Rectal smooth muscle tissue (tissue), 1 donor: ENCODE measurements at regions not wholly inside any gene's neighbourhood (a gene's known extent, or its start where the extent isn't known, plus 50 kb on each side); places are given as distances from the start of the nearest gene placed in this dataset.

Experiments used
- H3K27ac ChIP-seq: one replicate; pipeline ENCODE4 v1.7.0; 2013; ENCODE audit warnings: low read depth, low read length, inconsistent platforms
- H3K27me3 ChIP-seq: one replicate; pipeline ENCODE4 v1.7.0; 2013; ENCODE audit warnings: low read length; ENCODE audit not compliant: control insufficient read depth, insufficient read depth
- H3K36me3 ChIP-seq: one replicate; pipeline ENCODE4 v1.7.0; 2013; ENCODE audit warnings: low read length; ENCODE audit not compliant: control insufficient read depth, insufficient read depth
- H3K4me1 ChIP-seq: one replicate; pipeline ENCODE4 v1.7.0; 2013; ENCODE audit warnings: low read length; ENCODE audit not compliant: control insufficient read depth, insufficient read depth
- H3K4me3 ChIP-seq: one replicate; pipeline ENCODE4 v1.7.0; 2013; ENCODE audit warnings: low read length
- H3K9ac ChIP-seq: one replicate; pipeline ENCODE4 v1.7.0; 2013; ENCODE audit warnings: low read length

DNA sequence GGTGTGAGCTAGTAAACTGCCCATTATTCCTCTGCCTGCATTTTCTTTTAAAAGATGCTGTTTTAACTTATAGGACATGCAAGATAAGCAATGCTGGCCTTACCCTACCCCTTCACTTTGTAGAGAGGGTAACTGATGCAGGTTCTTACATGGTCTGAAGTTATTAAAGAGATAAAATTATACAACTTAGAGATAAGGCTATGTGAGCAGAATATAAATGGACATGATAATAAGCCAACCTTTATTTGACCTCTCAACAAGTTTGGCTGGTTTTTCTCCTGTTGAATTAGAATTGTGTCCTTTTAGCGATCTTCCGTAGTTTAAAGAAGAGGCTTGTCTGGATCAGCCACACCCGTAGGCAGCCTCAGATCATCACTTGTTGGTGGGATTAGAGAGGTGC, 377.0 kb downstream of the BTBD3 start:
- Histone ChIP-seq H3K36me3 (no peaks in the 10 kb centered on the region), H3K4me1 (no peaks in the 10 kb centered on the region), H3K4me3 (no peak overlapping the region), H3K27ac (no peak overlapping the region), H3K27me3 (no peaks in the 10 kb centered on the region), H3K9ac (no peak overlapping the region)

DNA sequence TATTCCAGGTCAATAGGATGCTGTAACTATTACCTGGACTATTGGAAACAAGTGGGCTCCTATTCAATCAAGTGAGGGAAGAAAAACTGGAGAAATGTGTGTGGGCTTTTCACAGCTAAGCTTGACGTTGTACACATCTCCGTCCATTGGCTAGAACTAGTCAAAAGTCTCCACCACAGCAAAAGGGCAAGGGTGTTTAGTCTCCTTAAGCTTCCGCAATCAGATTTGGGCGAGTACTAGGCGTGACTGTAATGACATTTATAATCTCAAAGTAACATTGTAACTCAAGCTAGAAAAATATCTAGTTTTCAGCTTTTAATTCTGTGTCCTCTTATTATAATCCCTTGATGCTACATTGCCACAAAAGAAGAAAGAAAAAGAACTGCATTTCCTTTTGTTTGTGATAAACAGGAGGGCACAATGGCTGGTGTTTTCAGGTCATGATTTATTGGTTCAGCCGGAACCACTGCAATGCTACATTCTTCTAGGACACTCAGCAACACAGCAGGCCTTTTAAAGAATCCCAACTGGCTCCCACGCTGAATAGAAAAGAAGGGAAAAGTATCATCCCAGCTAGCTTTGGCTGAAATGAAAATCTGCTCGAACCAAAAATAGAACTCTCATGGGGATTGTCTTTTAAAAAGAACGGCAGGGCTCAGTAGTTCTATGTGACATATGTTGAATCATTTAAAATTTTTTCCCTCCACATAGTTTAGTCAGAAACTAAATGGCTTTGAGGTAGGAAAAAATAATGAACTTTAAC, 387.7 kb downstream of the BTBD3 start:
- no peaks in the 10 kb centered on the region for H3K4me1 ChIP-seq
- no peak overlapping the region for H3K4me3 ChIP-seq
- H3K27me3 ChIP-seq = no peaks in the 10 kb centered on the region
- H3K27ac ChIP-seq = no peak overlapping the region
- H3K9ac ChIP-seq = no peak overlapping the region
- H3K36me3 ChIP-seq = no peaks in the 10 kb centered on the region

DNA sequence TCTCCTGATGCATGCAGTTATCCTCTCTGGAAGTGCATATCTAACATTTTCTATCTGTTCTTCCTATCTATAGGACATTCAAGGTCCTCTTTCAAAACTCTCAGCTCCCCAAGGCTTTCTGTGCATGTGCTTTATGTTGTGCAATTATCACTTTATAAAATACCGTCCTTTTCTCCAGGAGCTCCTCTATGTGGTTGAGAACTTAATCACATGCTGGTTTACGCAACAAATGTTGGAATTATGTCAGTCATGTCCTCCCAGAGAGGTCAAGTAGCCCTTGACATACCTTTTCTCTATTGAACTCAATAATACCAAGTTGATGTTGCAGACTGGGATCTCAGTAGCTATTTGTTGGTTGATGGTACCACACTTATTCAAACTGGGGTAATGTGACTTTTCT, 388.4 kb downstream of the BTBD3 start:
- H3K36me3 ChIP-seq = no peaks in the 10 kb centered on the region
- H3K27me3 ChIP-seq = no peaks in the 10 kb centered on the region
- no peak overlapping the region for H3K4me3 ChIP-seq
- H3K9ac ChIP-seq = no peak overlapping the region
- no peaks in the 10 kb centered on the region for H3K4me1 ChIP-seq
- H3K27ac ChIP-seq = no peak overlapping the region

DNA sequence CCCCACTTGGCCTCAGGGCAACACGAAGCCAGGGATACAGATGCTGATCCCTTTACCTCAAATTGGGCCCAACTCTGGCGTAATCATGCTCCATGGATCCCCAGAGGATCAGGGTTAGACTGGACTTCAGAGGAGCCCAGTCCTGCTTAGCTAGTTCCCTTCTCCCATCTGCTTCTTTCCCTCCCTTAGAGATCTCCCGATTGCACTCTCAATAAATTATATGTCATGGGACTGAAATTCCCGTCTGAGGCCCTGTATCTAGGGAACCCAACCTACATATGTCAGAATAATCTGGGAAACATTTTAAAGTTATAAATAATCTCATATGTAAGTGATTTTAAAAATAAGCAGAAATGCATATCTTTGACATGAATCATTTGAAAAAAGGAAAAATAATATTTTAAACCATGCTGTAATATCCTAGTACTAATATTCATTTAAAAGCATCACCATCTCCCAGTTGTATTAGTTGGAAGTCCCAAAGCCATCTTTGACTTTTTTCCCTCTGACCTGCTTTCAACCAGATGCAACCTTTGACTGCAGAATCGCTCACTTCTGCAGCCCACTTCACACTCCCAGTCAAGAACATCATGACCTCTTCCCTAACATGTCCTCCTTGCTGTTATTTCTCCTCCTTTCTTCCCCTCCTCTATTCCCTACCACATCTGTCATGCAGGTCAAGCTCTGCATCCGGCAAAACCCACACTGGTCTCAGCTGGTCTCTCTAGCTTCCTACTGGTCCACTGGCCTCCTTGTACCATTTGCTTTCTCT, 393.6 kb downstream of the BTBD3 start:
- Histone ChIP-seq H3K9ac (no peak overlapping the region), H3K27me3 (no peaks in the 10 kb centered on the region), H3K27ac (no peak overlapping the region), H3K4me1 (no peaks in the 10 kb centered on the region), H3K4me3 (no peak overlapping the region), H3K36me3 (no peaks in the 10 kb centered on the region)

DNA sequence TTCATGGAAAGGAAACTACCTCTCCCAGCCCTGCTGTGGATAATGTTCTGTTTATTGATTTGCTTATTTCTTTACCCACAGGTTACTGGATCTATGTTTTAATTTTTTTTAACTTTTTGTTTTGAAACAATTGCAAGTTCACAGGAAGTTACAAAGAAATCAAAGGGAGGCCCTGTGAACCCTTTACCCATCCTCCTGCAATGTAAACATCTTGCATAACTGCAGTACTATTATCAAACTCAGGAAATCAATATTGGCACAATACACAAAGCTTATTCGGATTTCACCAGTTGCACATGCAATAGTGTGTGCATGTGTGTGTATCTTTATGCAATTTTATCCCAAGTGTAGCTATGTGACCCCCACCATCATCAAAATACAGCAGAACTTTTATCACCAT, 398.0 kb downstream of the BTBD3 start:
- Histone ChIP-seq H3K36me3 (no peaks in the 10 kb centered on the region), H3K9ac (no peak overlapping the region), H3K27ac (no peak overlapping the region), H3K4me3 (no peak overlapping the region), H3K4me1 (no peaks in the 10 kb centered on the region), H3K27me3 (no peaks in the 10 kb centered on the region)

DNA sequence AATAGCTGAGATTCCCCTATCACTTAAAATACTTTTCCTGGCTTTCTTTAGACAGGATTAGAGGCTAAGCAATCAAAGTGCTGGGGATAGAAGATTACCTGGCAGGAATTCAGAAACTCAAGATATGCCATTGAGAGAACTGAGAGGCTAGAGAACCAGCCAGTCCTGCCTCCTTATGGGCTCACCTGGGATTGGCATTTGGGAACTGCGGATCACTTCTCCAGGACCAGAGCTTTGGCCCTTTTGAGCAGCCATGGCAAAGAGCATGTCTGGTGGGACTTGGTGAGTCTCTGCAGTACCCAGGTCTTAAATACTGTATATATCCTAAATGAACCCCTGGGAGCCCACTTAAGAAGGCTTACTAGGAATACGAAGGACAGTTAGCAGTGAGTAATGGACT, 399.1 kb downstream of the BTBD3 start:
- Histone ChIP-seq H3K36me3 (no peaks in the 10 kb centered on the region), H3K9ac (no peak overlapping the region), H3K27me3 (no peaks in the 10 kb centered on the region), H3K4me3 (no peak overlapping the region), H3K4me1 (no peaks in the 10 kb centered on the region), H3K27ac (no peak overlapping the region)

DNA sequence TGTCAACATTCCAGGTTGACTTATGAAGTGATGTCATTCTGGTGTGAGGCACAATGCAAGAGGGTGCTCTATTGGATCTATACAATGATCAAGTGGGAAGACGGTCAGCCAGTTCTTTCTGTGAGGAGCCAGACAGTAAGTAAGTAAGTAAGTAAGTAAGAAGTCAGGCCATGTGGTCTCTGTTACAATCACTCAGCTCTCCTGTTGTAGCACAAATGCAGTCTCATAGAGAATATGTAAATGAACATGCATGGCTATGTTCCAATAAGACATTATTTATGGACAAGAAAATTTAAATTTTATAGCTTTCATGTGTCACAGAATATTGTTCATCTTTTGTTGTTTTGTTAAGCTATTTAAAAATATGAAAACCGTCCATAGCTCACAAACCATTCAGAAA, 399.7 kb downstream of the BTBD3 start:
- no peak overlapping the region for H3K4me3 ChIP-seq
- no peak overlapping the region for H3K9ac ChIP-seq

DNA sequence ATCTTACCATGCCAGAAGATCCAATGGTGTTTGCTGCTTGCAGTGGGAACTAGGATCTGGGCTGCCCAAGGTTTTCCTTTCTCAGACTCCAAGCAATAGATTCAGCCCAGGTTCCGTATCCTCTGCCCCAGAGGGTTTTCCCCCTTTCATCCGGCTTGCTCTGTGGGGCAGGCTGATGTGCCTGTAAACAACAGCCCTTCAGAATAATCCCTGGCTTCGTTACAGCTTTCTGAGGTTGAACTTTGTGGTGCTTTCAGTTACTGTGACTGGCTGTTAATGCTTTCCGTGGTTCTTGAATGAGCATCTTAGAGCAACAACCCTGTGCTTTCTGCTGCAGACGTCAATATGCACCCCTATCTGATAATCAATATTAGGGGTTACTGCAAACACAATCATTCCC, 400.4 kb downstream of the BTBD3 start:
- H3K9ac ChIP-seq = no peak overlapping the region
- H3K4me1 ChIP-seq = no peaks in the 10 kb centered on the region
- H3K4me3 ChIP-seq = no peak overlapping the region
- H3K36me3 ChIP-seq = no peaks in the 10 kb centered on the region
- no peak overlapping the region for H3K27ac ChIP-seq
- no peaks in the 10 kb centered on the region for H3K27me3 ChIP-seq

More for the DNA sequence above, 399.7 kb downstream of the BTBD3 start:
- Histone ChIP-seq H3K27ac (no peak overlapping the region), H3K36me3 (no peaks in the 10 kb centered on the region), H3K27me3 (no peaks in the 10 kb centered on the region), H3K4me1 (no peaks in the 10 kb centered on the region)

DNA sequence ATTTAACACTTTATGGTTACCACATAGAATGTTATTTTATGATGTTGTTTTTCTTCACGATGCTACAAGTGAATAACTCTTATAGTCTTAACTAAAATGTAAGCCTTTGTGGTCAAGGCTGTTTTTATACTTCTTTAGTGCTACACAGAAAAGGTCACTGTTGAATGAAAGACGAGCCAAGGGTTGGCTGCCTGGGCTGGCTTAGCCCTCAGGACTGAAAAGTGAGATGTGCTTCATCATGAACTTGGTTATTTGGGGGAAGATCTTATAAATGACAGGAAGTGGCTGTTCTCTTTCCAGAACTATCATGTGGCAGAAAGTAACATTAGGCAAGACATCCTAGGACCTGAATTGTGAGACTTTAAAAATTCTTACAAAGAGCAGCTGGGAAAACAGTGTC, 404.0 kb downstream of the BTBD3 start:
- Histone ChIP-seq H3K4me1 (no peaks in the 10 kb centered on the region), H3K36me3 (no peaks in the 10 kb centered on the region), H3K27me3 (no peaks in the 10 kb centered on the region), H3K27ac (no peak overlapping the region), H3K9ac (no peak overlapping the region), H3K4me3 (no peak overlapping the region)

DNA sequence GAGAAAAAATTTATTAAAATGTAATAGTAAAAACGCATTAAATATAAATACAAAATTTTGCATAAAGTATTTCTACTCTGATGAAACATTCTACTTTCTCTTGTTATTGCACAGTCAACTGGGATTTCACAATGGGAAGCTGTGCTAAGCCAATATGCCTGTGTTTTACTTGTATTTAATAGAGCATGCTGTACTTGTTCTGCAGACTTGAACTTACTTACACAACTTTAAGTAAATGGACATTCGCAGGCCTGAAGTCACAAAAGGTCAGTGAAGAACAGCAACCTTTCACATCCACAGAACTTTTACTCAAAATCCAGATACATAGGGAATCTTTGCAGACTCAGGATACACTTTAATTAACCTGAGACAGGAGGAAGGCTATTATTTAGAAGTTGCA, 409.5 kb downstream of the BTBD3 start:
- no peaks in the 10 kb centered on the region for H3K36me3 ChIP-seq
- no peak overlapping the region for H3K9ac ChIP-seq
- H3K27ac ChIP-seq = no peak overlapping the region
- no peaks in the 10 kb centered on the region for H3K27me3 ChIP-seq
- H3K4me3 ChIP-seq = no peak overlapping the region
- H3K4me1 ChIP-seq = no peaks in the 10 kb centered on the region

DNA sequence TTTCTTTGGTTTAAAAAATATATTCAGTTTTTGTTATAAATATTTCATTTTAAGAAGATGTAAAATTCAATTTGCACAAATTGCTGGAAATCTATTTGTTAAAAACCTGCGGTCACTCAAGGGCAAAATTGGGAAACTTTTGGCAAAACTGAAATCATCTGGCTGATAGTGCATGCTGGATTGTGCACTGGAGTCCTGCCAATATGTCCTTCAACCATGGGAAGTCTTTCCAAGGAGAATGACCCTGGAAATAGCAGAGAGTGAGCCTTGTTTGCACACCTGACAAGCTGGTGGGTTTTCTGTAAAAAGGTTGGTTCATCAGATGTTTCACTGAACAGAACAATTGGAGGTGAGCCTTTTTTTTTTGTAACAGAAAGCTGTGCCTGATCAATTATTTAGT, 413.5 kb downstream of the BTBD3 start:
- Histone ChIP-seq H3K36me3 (no peaks in the 10 kb centered on the region), H3K27me3 (no peaks in the 10 kb centered on the region), H3K4me1 (no peaks in the 10 kb centered on the region), H3K4me3 (no peak overlapping the region), H3K27ac (no peak overlapping the region), H3K9ac (no peak overlapping the region)

DNA sequence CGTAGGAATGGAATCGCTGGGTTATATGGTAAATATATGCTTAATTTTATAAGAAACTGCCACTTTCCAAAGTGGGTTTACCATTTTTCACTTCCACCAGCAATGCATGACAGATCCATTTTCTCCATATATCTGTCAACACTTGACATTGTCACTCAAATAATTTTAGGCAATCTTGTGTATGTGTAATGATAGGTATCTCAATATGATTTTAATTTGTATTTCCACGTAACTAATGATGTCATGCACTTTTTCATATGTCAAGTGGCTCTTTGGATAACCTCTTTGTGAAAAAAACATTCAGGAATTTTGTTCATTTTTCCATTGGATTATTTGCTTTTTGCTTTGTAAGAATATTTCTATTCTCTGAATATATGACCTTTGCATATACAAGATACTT, 419.9 kb downstream of the BTBD3 start:
- Histone ChIP-seq H3K36me3 (no peaks in the 10 kb centered on the region), H3K9ac (no peak overlapping the region), H3K4me1 (no peaks in the 10 kb centered on the region), H3K27me3 (no peaks in the 10 kb centered on the region), H3K27ac (no peak overlapping the region), H3K4me3 (no peak overlapping the region)

DNA sequence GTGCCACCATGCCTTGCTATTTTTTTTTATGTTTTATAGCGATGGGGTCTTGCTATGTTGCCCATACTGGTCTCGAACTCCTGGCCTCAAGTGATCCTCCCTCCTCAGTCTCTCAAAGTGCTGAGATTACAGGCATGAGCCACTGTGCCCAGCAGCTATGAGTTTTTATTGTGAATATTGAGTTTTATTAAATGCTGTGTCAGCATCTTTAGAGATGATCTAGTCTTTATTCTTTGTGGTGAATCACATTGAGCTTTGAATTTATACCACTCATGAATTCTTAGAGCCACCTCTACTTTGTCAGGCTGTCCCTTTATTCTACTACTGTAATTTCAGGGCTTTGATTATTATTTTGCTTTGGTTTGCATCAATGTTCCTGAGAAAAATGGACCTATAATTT, 428.3 kb downstream of the BTBD3 start:
- no peaks in the 10 kb centered on the region for H3K27me3 ChIP-seq
- no peak overlapping the region for H3K9ac ChIP-seq
- H3K27ac ChIP-seq = no peak overlapping the region

More for the DNA sequence above, 428.3 kb downstream of the BTBD3 start:
- Histone ChIP-seq H3K4me3 (no peak overlapping the region), H3K4me1 (no peaks in the 10 kb centered on the region), H3K36me3 (no peaks in the 10 kb centered on the region)
